Stimulated activated CD4-positive, alpha-beta T cell treated with anti-CD3 and anti-CD28 coated beads, Interleukin-2, amount 100 ng/mL, for 48 hours (primary cell): ENCODE measurements at regions not wholly inside any gene's neighbourhood (a gene's known extent, or its start where the extent isn't known, plus 50 kb on each side); places are given as distances from the start of the nearest gene placed in this dataset.

Source experiments
- DNase-seq, 2 donors: peaks; one replicate each; pipeline ENCODE4 v3.0.0-alpha.2; 2020

DNA sequence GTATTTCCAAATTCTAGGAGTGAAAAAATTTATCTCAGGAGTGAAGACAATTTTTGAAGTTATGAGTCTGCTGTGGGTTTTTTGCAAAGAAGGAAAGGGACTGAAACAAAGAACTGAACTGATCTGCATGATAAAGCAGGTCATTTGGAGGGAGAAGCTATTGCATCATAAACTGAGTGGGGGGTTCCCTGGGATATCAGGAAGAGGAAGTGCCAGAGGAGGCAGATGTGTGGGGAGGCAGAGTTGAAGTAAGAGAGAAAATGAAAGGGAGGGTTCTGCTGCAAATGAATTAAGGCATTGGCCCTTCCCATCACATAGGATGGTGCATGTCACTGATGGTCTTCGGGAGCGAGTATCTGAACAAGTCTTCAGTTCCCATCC is 379.2 kb downstream of the VPS13C start:
- no peak for DNase-seq

DNA sequence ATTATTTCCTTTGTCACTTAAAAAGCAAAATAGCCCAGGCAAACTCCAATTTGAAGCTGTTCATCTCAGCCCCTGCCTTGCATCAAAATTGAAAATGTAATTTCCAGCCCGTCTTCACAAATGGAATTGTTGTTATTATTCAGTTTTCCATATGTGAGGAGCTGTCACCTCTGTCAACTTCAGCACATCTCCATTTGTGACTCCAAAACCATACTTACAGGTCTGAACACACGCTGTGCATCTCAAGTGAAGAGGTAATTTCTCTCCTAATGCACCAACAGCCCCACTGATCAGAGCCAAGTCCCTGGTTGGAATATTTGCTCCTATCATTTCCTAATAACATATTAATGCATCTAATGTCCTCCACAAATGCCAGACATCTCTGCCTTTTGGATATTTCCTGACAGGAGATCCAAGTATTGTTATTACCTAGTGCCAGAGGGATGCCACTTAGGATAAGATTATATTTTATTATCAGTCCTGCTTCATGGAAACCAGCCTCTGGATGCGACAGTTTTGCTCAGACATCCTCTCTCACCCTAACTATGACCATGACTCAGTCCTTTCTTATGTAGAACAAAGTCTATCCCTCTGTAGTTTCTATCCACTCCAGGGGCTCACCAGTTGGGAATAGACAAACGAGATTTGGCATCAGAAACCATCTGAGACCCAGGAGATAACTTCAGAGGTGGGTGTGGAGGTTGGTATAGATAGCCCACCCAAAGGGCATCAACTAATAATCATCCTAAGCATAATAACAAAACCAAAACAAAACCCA is 379.8 kb downstream of the VPS13C start:
- no peak for DNase-seq

DNA sequence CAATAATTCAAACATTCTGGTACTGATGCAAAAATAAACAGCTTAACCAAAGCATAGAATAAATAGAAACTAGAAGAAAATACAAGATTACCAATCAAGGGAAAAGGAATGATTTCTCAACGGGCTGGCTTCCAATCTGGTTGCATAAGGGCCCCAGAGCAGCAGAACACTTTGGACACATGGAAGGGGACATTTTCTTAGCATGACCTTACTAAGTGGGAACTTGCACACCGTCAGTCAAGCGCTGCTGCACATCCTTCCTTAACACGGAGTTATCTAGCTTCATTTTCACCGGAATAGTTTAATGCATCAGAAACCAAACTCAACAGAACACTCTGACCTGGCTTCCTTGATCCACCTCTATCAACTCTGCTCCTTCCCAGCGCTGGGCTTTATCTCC is 388.5 kb downstream of the VPS13C start:
- DNase-seq: no peak

DNA sequence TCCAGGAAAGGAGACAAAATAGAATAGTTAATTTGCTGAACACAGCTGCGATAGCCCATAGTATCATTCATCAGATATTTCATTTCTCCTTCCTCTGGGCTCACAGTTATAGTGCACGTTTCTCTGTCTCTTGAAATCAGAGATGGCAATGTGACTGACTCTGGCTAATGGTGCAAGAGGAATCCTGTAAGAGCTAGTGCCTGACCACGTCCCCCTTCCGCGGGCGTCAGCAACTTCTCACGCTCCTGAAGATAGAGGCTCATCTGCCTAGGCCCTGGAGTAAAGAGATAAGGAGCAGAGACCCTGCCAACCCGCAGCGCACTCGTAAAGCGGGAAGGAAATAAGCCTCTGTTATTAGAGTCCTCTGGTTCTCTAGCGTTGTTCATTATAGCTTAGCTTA is 391.8 kb downstream of the VPS13C start:
- DNase-seq: no peak

DNA sequence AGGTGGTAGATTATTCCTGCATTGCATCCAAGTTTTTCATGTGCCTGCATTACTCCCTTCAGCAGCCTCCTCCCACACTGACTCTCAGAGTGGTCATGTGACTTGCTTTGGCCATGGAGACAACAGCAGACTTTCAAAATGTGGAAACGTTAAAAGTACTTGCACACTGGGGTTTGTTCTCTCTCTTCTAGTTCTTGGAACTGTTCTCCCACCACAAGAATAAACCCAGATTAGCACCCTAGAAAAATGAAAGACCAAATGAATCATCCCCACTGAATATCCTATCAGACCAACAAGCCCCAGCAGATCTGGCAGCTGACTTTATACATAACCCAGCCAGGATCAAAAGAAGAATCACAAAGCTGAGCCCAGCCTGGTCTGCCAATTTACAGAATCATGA is 398.5 kb downstream of the VPS13C start:
- no peak for DNase-seq

DNA sequence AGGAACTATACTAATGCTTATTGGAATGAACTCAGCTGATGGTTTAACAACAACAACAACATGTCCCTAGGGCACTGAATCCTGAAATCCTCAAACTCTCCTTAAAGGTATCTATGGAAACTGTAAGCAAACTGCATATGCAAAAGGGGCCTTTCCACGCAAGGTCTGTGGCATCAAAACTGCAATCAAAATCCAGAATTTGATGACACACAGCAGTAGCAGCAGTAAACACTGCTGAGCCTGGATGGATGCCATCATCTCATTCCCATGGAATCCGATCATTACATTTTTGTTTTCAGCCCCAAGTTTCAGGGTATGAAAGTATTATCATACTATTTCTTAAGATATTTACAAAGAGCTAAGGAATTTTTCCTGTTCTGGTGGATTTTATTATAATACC is 399.7 kb downstream of the VPS13C start:
- DNase-seq: no peak

DNA sequence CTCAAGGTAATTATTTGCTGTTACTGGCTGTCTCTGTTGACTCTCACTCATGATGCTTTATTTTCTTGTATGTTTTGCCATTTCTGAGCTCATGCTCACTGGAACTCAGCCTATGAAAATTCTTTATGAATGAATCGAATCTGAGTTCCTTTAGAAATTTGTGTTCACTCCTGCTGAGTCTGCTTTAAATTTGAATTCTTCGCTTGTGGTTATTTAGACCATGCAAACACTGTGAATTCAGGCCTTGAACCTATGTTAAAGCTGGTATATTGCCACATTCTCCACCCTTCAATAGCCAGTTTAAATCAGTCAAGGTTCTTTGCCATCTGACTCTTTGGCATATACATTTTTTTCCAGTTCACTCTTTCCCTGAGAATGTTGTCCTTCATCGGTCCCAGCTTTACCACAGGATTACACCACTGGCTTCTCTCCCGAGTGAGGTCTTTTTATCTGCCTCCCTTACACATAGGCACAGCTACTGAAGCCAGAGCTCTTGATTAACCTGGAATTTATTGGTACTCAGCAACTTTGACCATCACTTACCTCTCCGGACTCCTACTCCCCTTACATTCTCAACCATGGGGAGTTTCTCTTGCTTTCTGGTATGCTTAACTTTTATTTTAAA is 400.6 kb downstream of the VPS13C start:
- no peak for DNase-seq

DNA sequence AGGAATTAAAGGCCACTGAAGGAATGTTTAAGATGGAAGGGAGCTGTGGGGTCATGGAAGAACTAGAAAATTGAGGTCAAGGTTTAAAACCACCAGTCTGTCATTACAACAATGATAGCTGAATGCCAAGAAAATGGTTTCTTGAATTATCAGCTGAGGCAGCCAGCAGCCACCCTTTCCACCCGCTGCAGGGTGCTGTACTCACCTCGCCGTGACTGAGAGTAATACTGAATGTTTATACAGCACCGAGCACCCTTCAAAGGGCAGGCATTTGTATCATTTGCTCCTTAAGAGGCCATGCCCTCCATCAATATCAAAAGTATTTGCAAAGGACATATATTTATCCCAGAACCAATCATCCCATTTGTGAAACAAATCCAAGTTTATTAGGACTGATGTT is 402.8 kb downstream of the VPS13C start:
- no peak for DNase-seq

DNA sequence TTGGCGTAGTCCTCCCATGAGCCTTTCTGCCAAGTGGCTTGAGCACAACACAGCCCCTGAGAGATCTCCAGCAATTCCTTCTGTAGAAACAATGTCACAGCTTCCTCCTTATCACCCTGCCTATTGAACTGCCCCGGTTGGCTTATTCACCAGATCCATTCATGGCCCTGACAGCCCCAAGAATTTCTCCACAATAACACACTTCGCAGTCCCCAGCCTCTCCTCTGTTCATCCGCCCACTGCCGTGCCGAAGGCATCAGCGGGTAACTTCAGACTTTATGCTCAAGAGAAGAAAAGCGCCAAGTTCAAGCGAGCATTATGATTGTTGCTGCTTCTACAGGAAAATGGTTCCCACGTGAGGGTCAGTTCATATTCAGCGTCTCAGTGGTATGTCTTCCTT is 403.9 kb downstream of the VPS13C start:
- no peak for DNase-seq

DNA sequence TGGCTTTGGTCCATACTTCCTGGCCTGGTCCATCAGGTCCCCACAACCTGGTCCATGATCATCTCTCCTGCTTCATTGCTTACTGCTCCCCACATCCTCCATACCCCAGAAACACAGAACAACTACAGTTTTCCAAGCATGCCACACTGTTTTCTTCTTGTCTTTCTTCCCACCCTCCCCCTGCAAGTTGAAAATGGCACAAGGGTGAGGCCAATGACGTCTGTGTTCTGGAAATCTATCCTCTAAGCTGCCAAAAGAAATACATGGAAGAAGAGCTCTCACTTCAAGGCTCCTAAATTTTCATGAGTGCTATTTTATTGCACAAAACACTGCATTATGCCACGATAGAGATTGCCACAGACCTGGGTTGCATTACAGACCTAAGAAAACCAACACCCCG is 404.4 kb downstream of the VPS13C start:
- no peak for DNase-seq

DNA sequence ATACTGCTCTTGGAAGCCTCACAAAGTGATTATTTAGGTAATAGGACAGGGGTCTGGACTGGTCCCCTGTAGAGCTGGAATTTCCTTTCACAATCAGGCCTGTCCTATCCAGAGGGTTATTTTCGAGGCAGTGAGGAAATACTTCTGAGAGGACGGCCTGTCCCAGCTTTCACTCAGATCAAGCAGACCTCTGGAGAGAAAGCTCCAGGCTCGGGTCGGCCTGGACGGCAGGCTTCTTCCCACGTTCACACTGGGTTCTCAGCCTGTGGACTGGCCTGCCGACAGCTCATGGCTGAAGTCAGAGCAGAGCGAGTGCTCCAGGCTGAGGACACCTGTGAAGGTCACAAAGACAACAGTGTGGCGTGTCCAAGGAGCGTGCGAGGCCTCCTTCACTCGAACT is 405.3 kb downstream of the VPS13C start:
- no peak for DNase-seq

DNA sequence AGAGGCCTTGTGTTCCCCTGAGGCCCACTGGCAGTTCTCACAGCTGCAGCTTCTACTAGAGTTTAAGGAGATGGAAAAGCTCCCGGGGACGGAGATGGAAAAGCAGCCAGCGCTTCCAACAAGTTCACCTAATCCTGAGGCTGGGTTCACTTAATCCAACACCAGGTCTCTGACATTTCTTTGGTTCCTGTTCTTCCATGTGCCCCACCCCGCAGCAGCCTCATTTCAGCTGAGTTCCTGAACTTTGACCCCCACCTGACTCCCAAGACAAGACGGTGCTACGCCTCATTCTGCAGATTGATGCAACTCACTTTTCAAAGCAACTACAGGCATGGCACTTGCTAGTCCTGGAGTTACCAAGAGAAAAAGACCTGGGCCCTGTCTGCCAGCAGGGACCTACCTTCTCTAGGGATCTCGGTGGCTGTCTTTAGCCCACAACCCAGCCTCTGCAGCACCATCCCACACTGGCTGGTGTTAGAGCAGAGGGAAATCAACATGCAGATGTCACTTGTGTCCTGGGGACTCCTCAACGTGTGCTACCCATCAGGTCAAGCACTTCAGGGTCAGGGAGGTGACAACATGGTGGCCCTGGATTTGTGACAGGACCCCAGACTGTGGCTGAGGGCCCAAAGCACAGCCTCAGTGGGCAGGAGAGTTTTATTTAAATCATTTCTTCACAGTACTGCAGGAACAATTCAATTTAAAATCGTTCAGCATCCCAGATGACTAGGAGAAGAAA is 406.1 kb downstream of the VPS13C start:
- DNase-seq: no peak

DNA sequence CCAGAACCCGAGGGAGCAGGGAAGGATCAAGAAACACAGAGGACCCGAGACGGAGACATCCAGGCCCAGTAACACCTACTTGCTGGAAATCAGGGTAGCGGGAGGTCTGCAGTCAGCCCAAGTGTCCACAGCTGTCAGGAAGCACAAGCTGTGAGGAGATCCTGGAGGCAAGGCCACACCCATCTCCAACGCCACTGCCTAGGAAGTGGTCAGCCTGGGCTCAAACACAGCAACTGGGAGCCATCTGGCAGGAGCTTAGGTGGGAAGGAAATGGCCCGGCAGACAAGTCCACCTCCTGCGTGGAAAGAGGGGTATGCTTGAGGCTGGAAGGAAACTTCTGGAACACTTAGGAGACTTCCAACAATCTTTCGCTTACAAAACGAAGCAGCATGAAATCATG is 407.1 kb downstream of the VPS13C start:
- DNase-seq: no peak

DNA sequence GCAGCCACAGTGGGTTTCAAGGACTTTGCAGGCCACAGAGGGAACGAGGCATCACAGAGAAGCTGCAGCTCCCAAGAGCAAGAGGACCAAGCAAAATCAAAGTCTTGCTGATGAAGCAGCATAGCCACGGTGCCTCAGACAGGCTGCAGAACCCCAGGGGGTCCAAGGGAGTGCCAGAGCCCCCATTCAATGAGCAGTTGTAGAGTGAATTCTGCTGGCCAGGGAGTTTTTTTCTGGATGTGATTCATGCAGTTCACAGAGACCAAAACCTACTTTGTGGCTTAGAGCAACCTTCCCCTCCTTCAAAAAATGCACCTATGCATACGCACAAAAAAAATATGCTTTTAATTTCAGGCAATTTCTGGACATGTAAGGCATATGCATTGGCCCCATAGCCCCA is 409.0 kb downstream of the VPS13C start:
- DNase-seq: no peak

DNA sequence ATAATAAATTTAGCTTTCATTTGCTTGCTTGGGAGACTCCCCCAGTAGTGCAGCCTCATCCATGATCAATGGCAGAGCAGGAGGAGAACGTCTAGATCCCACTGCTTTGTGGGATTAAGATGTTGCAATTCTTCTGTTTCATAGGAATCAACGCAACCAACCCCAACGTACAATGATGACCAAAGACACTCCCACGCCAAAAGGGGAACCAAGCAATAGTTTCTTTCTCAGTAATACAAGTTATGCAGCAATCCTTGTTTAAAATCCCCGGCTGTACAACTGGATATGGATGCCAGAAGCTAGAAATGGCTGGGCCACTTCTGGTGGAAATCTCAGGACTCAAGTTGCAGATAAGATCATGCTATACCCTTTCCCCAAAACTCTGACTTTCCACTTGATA is 411.2 kb downstream of the VPS13C start:
- DNase-seq: no peak

DNA sequence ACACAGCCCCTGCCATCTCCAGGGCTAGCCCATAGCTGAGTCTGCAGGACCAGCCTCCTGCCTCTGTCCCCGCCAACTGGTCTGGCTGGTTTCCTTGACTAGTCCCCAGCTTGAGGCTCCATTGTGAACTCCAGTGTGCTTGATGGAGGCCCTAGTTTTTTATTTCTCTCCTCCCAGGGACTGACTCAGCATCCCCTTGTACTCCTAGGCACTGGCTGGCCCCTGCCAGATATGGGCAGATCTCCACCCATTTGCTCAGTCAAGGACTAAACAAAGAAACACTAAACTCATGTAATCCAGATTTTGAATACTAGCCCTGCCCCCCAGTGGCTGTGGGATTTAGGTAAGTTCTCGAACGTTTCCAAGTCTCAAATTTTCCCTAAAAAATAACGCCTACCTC is 415.4 kb upstream of the RORA start:
- no peak for DNase-seq

DNA sequence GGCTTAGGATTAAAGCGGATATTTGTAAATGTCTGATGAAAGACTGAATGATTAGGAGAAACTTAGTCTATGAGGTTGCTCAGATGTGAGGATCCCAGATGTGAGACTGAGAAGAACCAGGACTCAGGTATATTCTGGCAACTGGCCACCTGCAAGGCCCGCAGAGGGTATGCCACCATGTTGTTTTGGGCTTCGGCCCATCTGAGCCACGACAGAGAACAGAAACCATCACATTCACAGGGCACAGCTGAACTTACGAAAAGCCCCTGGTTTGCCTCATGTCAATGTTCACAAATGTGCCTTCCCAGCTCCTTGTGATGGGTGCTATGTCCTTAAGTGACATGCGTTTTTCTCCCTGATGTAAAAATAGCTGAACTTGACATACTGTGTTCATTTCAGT is 412.5 kb upstream of the RORA start:
- no peak for DNase-seq

DNA sequence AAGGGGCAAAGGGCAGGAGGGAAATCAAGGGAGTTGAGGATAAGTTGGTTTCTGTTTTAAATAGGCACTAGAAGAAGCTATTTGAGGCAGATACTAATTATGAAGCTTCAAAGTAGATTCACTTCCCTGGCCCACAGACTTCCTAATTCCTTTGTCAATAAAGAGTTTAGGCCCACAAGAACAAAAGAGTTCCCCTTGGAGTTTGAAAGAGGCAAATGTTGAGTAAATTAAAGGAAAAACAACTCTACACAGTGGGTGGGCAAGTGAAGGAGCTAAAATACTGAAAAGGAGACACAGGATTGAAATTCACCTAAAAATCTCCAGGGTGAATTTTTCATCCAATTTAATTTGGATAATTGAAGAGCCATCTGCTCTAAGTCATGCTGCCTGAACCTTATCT is 411.7 kb upstream of the RORA start:
- DNase-seq: no peak

DNA sequence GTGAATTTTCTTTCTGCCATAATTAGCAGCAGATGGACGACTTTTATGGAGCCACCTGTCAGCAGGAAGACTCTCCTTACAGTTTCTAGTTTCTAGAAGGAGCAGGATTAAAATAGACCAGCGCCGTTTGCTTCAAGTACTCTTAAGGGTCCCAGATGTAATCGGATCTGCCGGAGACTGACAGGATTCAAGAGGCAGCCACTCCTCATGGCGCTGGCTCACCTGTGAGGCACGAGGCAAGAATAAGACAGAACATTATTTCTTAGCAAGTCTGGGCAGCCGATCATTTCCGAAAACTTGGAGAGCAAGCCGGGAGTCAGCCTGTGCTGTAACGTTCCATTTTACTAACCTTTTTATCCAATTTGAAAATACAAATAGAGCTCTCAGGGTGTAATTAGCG is 410.4 kb upstream of the RORA start:
- no peak for DNase-seq

DNA sequence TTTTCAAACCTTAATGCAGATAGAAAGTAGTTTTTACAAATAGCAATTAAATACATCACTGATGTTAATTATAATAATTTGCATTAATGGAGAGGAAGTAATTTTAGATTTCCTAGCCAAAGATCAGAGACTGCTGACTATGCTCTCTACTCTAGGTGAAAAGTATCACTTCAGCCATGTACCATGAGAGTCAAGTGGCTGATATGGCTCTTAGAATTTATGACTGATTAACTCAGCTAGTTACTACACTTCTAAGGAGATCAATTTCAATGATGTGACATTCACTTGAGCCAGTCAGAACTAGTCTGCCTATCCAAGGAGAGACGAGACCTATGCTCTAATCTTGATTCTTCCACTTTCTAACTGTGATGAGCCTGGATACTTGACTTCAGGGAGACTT is 405.7 kb upstream of the RORA start:
- no peak for DNase-seq

DNA sequence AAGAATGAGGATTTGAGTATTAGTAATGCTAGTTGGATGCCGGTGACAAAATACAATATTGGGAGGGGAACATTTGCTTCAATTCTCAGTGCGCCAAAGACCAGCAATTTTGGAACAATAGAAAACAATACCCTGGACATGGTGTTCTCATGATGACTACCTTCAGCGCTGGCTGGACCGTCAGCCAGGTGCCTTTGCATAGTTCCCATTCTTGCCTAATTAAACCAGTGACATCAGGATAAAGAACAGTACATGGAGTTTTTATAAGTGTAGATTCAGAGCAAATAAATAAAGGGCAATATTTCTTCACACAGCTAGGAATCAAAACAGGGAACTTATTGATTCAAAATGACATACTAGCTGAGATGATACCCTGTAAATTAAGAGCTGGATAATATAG is 404.8 kb upstream of the RORA start:
- DNase-seq: no peak

DNA sequence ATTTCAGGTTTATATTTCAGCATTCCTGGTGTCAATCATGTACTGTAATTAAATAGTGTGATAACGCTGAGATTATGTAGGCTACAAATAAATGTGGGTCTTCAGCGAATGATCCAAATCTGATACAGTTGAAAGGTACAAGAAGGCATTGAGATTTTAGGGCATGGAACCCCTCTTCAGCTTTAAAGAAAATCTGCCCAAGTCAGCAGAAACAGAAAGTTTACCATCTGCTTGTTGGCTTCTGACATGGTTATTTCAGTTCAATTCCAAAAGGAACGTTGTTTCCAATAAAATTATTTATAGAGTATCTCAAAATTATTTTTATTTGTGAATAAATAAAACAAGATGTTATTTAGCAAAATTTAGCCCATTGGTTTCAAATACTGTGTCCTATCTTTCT is 400.2 kb upstream of the RORA start:
- no peak for DNase-seq

DNA sequence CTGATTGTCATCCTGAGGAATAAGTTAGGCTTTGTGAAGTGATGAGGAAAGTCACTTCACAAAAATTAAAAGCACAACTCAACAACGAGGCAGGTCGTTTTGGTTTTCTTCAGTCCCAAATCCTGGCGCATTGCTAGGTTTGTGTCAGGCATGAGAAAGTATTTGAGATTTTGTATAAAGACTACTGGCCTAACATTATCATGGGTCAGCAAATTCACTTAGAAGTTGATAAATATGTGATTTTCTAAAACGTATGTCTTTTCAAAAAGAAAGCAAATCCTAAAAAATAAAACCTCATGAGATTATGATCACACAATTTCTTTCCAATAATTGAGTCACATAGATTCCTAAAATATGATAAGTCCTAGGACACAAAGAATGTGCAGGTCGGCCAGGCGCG is 395.8 kb upstream of the RORA start:
- DNase-seq: no peak

DNA sequence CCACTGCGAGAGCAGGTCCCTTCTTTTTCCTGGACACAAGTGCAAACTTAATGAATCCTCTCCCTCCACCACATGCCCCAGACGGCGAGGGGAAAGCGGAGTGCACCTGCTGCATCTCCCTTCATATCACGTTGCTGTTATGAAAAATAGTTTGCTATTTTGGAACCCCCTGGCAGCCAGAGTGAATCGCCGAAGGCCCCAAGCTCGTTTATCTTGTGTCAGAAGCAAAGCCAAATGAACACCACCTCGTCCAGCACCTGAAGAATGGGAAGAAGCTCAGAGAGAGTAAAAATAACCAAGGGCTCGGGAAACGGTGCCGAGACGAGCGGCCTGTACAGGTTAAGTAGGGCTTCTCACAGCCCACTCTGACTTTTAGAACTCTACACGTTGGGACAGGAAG is 394.6 kb upstream of the RORA start:
- DNase-seq: no peak

DNA sequence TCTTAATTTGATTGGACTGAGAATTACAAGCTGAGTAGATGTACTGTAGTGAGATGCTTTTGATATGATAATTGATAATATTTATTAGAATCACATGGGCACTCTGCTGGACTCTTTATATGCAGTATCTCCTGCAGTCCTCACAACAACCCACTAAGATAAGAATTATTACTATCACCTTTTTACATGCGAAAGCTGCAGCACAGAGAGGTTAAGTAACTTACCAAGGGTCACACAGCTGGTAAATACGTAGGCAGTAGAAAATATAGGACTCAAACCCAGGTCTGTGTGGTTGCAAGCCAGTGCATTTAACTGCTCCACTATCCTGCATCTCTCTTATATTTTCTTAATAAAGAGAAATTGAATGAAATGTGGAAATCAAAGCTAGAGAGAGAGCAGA is 392.8 kb upstream of the RORA start:
- no peak for DNase-seq
